ENCODE measurements at regions not wholly inside any gene's neighbourhood (a gene's known extent, or its start where the extent isn't known, plus 50 kb on each side); places are given as distances from the start of the nearest gene placed in this dataset.

DNA sequence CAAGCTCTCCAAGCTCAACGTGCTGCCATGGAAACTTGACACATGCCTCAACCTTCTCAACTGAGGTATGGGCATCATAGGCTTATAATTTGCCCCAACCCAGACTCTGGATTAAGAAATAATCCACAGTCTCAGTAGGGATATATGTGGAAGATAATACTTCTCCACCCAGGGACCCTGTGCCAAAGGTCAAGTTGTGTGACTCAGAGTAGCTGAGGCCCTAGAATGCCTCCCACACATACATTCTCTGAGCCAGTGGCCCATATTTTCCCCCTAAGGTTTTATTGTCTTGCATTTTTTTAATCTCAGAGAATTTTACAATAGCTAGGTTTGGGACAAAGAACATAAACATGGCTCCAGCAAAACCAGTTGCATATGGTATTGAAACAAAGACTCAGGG is 283.1 kb downstream of the IDS start:
- Mint-ChIP-seq H3K27ac (no peak overlapping the region), H3K27me3 (ENCODE audit: insufficient read depth) (no peaks in the 10 kb centered on the region), H3K9me3 (peaks cover 14% of the 10 kb centered on the region), H3K4me3 (no peak overlapping the region), H3K36me3 (ENCODE audit: low read depth) (no peaks in the 10 kb centered on the region), H3K4me1 (ENCODE audit: low read depth) (no peaks in the 10 kb centered on the region)
- no peak for DNase-seq
- TF ChIP-seq, protein P1, sequence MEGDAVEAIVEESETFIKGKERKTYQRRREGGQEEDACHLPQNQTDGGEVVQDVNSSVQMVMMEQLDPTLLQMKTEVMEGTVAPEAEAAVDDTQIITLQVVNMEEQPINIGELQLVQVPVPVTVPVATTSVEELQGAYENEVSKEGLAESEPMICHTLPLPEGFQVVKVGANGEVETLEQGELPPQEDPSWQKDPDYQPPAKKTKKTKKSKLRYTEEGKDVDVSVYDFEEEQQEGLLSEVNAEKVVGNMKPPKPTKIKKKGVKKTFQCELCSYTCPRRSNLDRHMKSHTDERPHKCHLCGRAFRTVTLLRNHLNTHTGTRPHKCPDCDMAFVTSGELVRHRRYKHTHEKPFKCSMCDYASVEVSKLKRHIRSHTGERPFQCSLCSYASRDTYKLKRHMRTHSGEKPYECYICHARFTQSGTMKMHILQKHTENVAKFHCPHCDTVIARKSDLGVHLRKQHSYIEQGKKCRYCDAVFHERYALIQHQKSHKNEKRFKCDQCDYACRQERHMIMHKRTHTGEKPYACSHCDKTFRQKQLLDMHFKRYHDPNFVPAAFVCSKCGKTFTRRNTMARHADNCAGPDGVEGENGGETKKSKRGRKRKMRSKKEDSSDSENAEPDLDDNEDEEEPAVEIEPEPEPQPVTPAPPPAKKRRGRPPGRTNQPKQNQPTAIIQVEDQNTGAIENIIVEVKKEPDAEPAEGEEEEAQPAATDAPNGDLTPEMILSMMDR (IDR thresholded peaks at IDR 0.05) = no peak

GRCh38 chrX:149221230-149221629 is 283.9 kb downstream of the IDS start:
- Mint-ChIP-seq H3K4me3 (no peak overlapping the region), H3K27me3 (ENCODE audit: insufficient read depth) (no peaks in the 10 kb centered on the region), H3K4me1 (ENCODE audit: low read depth) (no peaks in the 10 kb centered on the region), H3K9me3 (peaks cover 14% of the 10 kb centered on the region), H3K36me3 (ENCODE audit: low read depth) (no peaks in the 10 kb centered on the region), H3K27ac (no peak overlapping the region)
- TF ChIP-seq, protein P1 (IDR thresholded peaks at IDR 0.05) = no peak
- no peak for DNase-seq

DNA sequence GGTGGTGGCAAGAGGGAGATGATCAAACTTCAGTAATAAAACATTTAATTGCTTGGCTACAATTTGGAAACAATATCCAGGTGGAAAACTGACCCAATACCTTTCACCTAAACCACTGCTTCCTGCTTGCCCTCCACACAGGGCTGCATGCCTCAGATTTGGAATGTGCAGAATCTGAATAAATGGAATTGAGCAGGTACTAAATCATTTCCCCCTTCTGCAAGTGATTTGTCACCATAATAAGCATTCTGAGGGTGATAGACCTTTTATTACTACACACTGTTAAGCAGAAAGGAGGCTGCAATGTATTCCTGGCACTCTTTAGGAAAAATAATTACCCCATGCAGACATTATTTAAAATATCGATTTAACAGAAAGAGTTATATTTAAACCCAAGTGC is 291.8 kb downstream of the IDS start:
- H3K27ac Mint-ChIP-seq = no peak overlapping the region
- DNase-seq = no peak
- H3K9me3 Mint-ChIP-seq = peaks cover 9% of the 10 kb centered on the region
- no peaks in the 10 kb centered on the region for H3K36me3 Mint-ChIP-seq (ENCODE audit: low read depth)
- H3K4me1 Mint-ChIP-seq (ENCODE audit: low read depth) = no peaks in the 10 kb centered on the region
- no peak overlapping the region for H3K4me3 Mint-ChIP-seq
- no peaks in the 10 kb centered on the region for H3K27me3 Mint-ChIP-seq (ENCODE audit: insufficient read depth)
- TF ChIP-seq, protein P1 (IDR thresholded peaks at IDR 0.05) = no peak

DNA sequence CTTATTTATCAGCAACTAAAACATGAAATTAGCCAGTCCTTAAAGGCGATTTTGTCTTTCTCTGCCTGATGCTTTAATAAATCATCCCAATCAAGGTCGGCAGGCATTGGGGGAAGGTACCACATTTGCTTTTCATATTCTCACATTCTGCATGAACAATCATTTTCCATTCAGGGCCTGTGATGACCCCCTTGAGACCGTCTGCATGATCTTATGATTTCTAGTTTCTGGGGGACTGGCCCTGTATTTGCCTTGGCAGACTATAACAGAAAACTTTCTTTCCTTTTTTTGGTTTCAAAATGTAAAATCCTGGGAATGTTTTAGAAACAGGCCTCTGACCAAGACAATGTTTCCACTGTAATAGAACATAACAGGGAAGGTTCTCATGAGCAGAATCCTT is 296.8 kb downstream of the IDS start:
- no peak for DNase-seq
- Mint-ChIP-seq H3K36me3 (ENCODE audit: low read depth) (no peaks in the 10 kb centered on the region), H3K27me3 (ENCODE audit: insufficient read depth) (no peaks in the 10 kb centered on the region), H3K9me3 (peaks cover 5% of the 10 kb centered on the region), H3K4me1 (ENCODE audit: low read depth) (no peaks in the 10 kb centered on the region), H3K27ac (no peak overlapping the region), H3K4me3 (no peak overlapping the region)
- TF ChIP-seq, protein P1 (IDR thresholded peaks at IDR 0.05) = no peak

GRCh38 chrX:149207518-149207917 is 297.6 kb downstream of the IDS start:
- no peaks in the 10 kb centered on the region for H3K27me3 Mint-ChIP-seq (ENCODE audit: insufficient read depth)
- no peaks in the 10 kb centered on the region for H3K36me3 Mint-ChIP-seq (ENCODE audit: low read depth)

More at GRCh38 chrX:149207518-149207917, 297.6 kb downstream of the IDS start:
- DNase-seq = no peak
- H3K9me3 Mint-ChIP-seq = peaks cover 5% of the 10 kb centered on the region
- TF ChIP-seq, protein P1 (IDR thresholded peaks at IDR 0.05) = no peak
- H3K27ac Mint-ChIP-seq = no peak overlapping the region
- no peak overlapping the region for H3K4me3 Mint-ChIP-seq
- no peaks in the 10 kb centered on the region for H3K4me1 Mint-ChIP-seq (ENCODE audit: low read depth)

All from HFFc6 (cell line).